Mucosa of descending colon (tissue), 3 donors: ENCODE measurements at regions not wholly inside any gene's neighbourhood (a gene's known extent, or its start where the extent isn't known, plus 50 kb on each side); places are given as distances from the start of the nearest gene placed in this dataset.

Experiments
- ATAC-seq: fragments of 200-7000 bp; cut with Tn5 transposase; one replicate; pipeline ENCODE4 v1.9.1; 2020; ENCODE audit warnings: mild to moderate bottlenecking, moderate library complexity
- DNase-seq, 3 donors: peaks; one replicate each; pipeline ENCODE4 v3.0.0-alpha.2; 2020
- H3K36me3 ChIP-seq: fragments of 200-600 bp; one replicate; pipeline ENCODE4 v1.8.0; 2021; ENCODE audit warnings: low read depth, mild to moderate bottlenecking
- H3K4me1 ChIP-seq: fragments of 200-600 bp; one replicate; pipeline ENCODE4 v1.8.0; 2021; ENCODE audit warnings: low read depth, mild to moderate bottlenecking
- H3K4me3 ChIP-seq: fragments of 200-600 bp; one replicate; pipeline ENCODE4 v1.8.0; 2021; ENCODE audit warnings: mild to moderate bottlenecking
- H3K9me3 ChIP-seq: fragments of 200-600 bp; one replicate; pipeline ENCODE4 v1.8.0; 2021; ENCODE audit warnings: mild to moderate bottlenecking
- CTCF ChIP-seq: fragments of 200-600 bp; IDR thresholded peaks from one replicate; pipeline ENCODE4 v1.8.0; 2022; ENCODE audit warnings: antibody characterized with exemption, mild to moderate bottlenecking
- intact Hi-C, 2 donors: fragments of 100-400 bp; cut with DNase I in 1 of 2; cut with micrococcal nuclease in 1 of 2; formaldehyde crosslinking; loops; one replicate each; pipeline versions ENCODE4 v1.11.0 to v1.11.1; 2022; cut with DNase I, micrococcal nuclease
- donor health status: DM: no; HTN: no; CAD: no; lungs with moderate emphysema.
- donor health status: DM: no; HTN: no; CAD: no.
- donor health status: DM: no; HTN: yes; CAD: no.

- ATAC-seq (peak; percentile 84), DNase-seq (no peak)
- Histone ChIP-seq H3K4me3 (no peak overlapping the region), H3K4me1 (peaks cover 9% of the 10 kb centered on the region), H3K9me3 (no peaks in the 10 kb centered on the region), H3K36me3 (no peaks in the 10 kb centered on the region)
- intact Hi-C loops = no loop called here
- TF ChIP-seq CTCF = no peak
These were observed 841.4 kb upstream of the EPHA7 start for GRCh38 chr6:94260765-94261164.

GRCh38 chr6:94254689-94255088 is 835.3 kb upstream of the EPHA7 start:
- H3K4me3 ChIP-seq = no peak overlapping the region
- no peaks in the 10 kb centered on the region for H3K4me1 ChIP-seq
- no peaks in the 10 kb centered on the region for H3K36me3 ChIP-seq
- ATAC-seq (peak; percentile 38), DNase-seq (no peak)
- H3K9me3 ChIP-seq = no peaks in the 10 kb centered on the region
- TF ChIP-seq CTCF = no peak
- intact Hi-C loops = no loop called here

GRCh38 chr6:94251878-94252277 is 832.5 kb upstream of the EPHA7 start:
- DNase-seq (no peak), ATAC-seq (no peak)
- intact Hi-C loops = no loop called here
- Histone ChIP-seq H3K4me3 (no peak overlapping the region), H3K4me1 (no peaks in the 10 kb centered on the region), H3K9me3 (no peaks in the 10 kb centered on the region), H3K36me3 (no peaks in the 10 kb centered on the region)
- no peak for TF ChIP-seq CTCF

- no peak for TF ChIP-seq CTCF
- intact Hi-C loops = no loop called here
- Histone ChIP-seq H3K4me3 (no peak overlapping the region), H3K4me1 (no peaks in the 10 kb centered on the region), H3K9me3 (no peaks in the 10 kb centered on the region), H3K36me3 (no peaks in the 10 kb centered on the region)
- ATAC-seq (no peak), DNase-seq (no peak)
These were observed 826.0 kb upstream of the EPHA7 start for GRCh38 chr6:94245395-94245794.

- H3K4me3 ChIP-seq = no peak overlapping the region
- no peaks in the 10 kb centered on the region for H3K36me3 ChIP-seq
- intact Hi-C loops = no loop called here
- H3K9me3 ChIP-seq = no peaks in the 10 kb centered on the region
- DNase-seq (peak in 1 of 3 donors; percentile 4), ATAC-seq (no peak)
- TF ChIP-seq CTCF = no peak
- no peaks in the 10 kb centered on the region for H3K4me1 ChIP-seq
These were observed 819.5 kb upstream of the EPHA7 start for GRCh38 chr6:94238868-94239267.

GRCh38 chr6:94227741-94228140 is 808.4 kb upstream of the EPHA7 start:
- TF ChIP-seq CTCF = no peak
- no peak for ATAC-seq
- Histone ChIP-seq H3K9me3 (no peaks in the 10 kb centered on the region), H3K36me3 (no peaks in the 10 kb centered on the region), H3K4me3 (no peak overlapping the region), H3K4me1 (no peaks in the 10 kb centered on the region)
- intact Hi-C loops = no loop called here
- DNase-seq = no peak
